MCF 10A (cell line): ENCODE measurements at regions not wholly inside any gene's neighbourhood (a gene's known extent, or its start where the extent isn't known, plus 50 kb on each side); places are given as distances from the start of the nearest gene placed in this dataset.

Experiments used
- BruUV-seq: library from RNA; stranded (reverse); fragments of 400-500 nt; replicated peaks from 2 replicates; lab custom pipeline; 2021; lab: Mats Ljungman, UMichigan
- CTCF ChIA-PET: fragments of 300-600 bp; sonication (Branson Sonifier 250); formaldehyde crosslinking; extraction: SDS; loops from one replicate; lab custom pipeline; 2021; ENCODE audit warnings: antibody characterized with exemption, inconsistent platforms; lab: Yijun Ruan, JAX
- POLR2A ChIA-PET: fragments of 300-600, 350-650 bp; sonication (Branson Sonifier 250); formaldehyde crosslinking; extraction: SDS; loops from one replicate; lab custom pipeline; 2020; ENCODE audit warnings: antibody characterized with exemption, inconsistent platforms; lab: Yijun Ruan, JAX
- DNase-seq: peaks from one replicate; pipeline ENCODE4 v3.0.0-alpha.2; 2018; ENCODE audit not compliant: unreplicated experiment
- H3K27ac Mint-ChIP-seq: one replicate; pipeline ENCODE4 v1.8.0; 2022; ENCODE audit warnings: mild to moderate bottlenecking, low read depth, mixed read lengths; ENCODE audit not compliant: unreplicated experiment
- H3K27me3 Mint-ChIP-seq: one replicate; pipeline ENCODE4 v1.8.0; 2022; ENCODE audit warnings: mixed read lengths; ENCODE audit not compliant: insufficient read depth, unreplicated experiment
- H3K36me3 Mint-ChIP-seq: one replicate; pipeline ENCODE4 v1.8.0; 2022; ENCODE audit warnings: mild to moderate bottlenecking, moderate library complexity, mixed read lengths; ENCODE audit not compliant: insufficient read depth, unreplicated experiment
- H3K4me1 Mint-ChIP-seq: one replicate; pipeline ENCODE4 v1.8.0; 2022; ENCODE audit warnings: mixed read lengths; ENCODE audit not compliant: insufficient read depth, unreplicated experiment
- H3K4me3 Mint-ChIP-seq: one replicate; pipeline ENCODE4 v1.8.0; 2022; ENCODE audit warnings: mild to moderate bottlenecking, moderate library complexity, mixed read lengths; ENCODE audit not compliant: unreplicated experiment
- H3K9me3 Mint-ChIP-seq: one replicate; pipeline ENCODE4 v1.8.0; 2022; ENCODE audit warnings: mixed read lengths; ENCODE audit not compliant: unreplicated experiment
- intact Hi-C: fragments of 100-400 bp; cut with micrococcal nuclease; formaldehyde crosslinking; loops from 2 replicates; pipeline ENCODE4 v1.14.1; 2022
- TF ChIP-seq, protein P1 (sequence below): fragments of 200-600 bp; IDR thresholded peaks from one replicate; pipeline ENCODE4 v1.8.0; 2022; ENCODE audit warnings: antibody characterized with exemption, mild to moderate bottlenecking; ENCODE audit not compliant: unreplicated experiment

DNA sequence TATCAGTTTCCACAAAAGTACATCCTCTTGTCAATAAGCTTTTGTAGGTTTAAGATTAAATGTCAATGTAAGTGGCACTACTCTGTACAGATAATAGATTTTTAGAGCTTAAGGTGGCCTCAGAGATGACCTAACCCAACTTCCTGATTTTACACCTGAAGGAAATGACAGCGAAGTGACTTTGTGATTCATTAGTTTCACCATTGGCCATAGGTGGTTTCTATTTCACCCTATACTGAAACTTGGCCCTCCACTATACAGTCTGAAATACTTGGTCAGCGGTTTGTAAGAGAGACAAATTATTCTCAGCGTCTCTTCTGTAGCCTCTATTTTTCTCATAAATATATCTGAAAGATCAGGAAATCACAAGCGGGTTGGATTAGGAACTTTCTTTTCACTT lies 330.4 kb upstream of the FAM98A start:
- H3K27me3 Mint-ChIP-seq = no peaks in the 10 kb centered on the region

DNA sequence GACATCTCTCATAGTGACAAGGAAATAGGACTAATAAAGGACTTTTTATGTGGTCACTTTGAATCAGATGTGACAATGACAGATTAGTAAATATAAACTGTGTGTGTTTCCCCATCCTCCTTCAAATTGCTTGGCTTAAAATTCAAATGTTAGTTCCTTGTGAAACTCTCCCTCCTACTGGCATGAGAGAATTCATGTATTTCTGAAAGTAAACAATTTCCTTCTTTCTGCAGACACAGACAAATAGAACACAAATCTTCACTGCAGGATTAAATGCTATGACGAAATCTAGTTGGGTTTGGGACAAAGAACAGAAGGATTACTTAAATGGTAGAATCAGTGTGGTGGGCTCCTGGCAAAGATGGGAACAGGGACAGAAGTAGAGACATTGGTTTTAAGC lies 328.7 kb upstream of the FAM98A start:
- POLR2A ChIA-PET = no interaction called here
- Mint-ChIP-seq H3K4me3 (no peak overlapping the region), H3K36me3 (no peaks in the 10 kb centered on the region), H3K4me1 (no peaks in the 10 kb centered on the region), H3K27ac (no peak overlapping the region), H3K9me3 (no peaks in the 10 kb centered on the region), H3K27me3 (no peaks in the 10 kb centered on the region)
- CTCF ChIA-PET = no interaction called here
- no TSS peak for BruUV-seq
- TF ChIP-seq, protein P1, sequence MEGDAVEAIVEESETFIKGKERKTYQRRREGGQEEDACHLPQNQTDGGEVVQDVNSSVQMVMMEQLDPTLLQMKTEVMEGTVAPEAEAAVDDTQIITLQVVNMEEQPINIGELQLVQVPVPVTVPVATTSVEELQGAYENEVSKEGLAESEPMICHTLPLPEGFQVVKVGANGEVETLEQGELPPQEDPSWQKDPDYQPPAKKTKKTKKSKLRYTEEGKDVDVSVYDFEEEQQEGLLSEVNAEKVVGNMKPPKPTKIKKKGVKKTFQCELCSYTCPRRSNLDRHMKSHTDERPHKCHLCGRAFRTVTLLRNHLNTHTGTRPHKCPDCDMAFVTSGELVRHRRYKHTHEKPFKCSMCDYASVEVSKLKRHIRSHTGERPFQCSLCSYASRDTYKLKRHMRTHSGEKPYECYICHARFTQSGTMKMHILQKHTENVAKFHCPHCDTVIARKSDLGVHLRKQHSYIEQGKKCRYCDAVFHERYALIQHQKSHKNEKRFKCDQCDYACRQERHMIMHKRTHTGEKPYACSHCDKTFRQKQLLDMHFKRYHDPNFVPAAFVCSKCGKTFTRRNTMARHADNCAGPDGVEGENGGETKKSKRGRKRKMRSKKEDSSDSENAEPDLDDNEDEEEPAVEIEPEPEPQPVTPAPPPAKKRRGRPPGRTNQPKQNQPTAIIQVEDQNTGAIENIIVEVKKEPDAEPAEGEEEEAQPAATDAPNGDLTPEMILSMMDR = no peak
- DNase-seq = no peak
- intact Hi-C loops = no loop called here

More for the DNA sequence above, 330.4 kb upstream of the FAM98A start:
- Mint-ChIP-seq H3K4me1 (no peaks in the 10 kb centered on the region), H3K36me3 (no peaks in the 10 kb centered on the region), H3K9me3 (no peaks in the 10 kb centered on the region), H3K27ac (no peak overlapping the region), H3K4me3 (no peak overlapping the region)
- no peak for DNase-seq
- no TSS peak for BruUV-seq
- intact Hi-C loops = no loop called here
- ChIA-PET CTCF (interaction anchor here (0.6 kb wide), 1 partner anchor 10 kb away, joined by 3 read pairs; no protein-coding TSS in a partner anchor), POLR2A (no interaction called here)
- TF ChIP-seq, protein P1 = no peak

DNA sequence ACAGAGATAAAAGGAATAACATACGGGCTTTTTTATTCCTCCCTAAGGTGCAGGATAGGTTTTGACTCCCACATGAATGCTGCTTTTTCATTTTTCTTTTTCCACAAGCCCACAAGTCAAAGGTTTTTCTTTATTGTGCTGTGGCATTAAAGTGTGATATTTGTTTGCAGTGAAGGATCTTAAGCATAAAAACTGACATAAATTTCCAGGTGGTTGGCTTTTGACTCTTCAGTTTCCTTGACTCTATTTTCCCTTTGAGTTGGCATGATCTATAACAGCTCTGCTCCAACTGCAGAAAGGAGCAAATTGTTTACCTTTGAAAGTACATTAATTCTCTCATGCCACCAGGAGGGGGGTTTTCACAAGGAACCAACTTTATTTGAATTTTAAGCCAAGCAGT lies 326.2 kb upstream of the FAM98A start:
- no peak for DNase-seq
- H3K27ac Mint-ChIP-seq = no peak overlapping the region
- no peaks in the 10 kb centered on the region for H3K9me3 Mint-ChIP-seq
- TF ChIP-seq, protein P1 = no peak
- POLR2A ChIA-PET = no interaction called here
- no peaks in the 10 kb centered on the region for H3K27me3 Mint-ChIP-seq
- H3K4me3 Mint-ChIP-seq = no peak overlapping the region
- CTCF ChIA-PET = no interaction called here
- H3K36me3 Mint-ChIP-seq = no peaks in the 10 kb centered on the region
- no peaks in the 10 kb centered on the region for H3K4me1 Mint-ChIP-seq
- intact Hi-C loops = no loop called here
- no TSS peak for BruUV-seq

DNA sequence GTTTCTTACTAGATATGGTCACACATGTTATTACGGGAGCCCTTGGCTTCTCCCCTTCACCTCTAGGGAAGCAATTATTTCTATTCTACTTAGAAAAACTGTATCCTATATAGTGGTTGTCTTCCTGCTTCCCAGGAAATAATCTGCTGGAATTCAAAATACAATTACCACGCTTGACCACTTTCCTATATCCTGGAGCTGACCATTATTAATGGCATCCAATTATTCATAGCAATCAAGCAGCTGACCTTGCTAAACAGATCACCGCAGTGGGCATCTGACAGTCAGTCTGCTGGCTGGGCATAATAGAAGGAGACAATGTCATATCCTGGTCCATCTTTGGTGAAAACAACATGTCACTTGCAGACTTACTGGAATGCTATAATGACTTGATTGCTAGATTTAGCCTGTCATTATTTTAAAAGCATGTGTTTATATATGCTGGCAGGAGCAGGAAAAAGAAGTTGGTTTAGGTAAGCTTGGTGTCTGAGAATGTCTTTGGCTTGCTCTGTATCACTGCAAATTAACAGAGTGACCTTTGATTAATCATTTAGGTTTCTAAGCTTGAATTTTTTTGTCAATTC lies 325.6 kb upstream of the FAM98A start:
- H3K27me3 Mint-ChIP-seq = no peaks in the 10 kb centered on the region
- POLR2A ChIA-PET = no interaction called here
- DNase-seq = no peak
- no TSS peak for BruUV-seq
- no peak overlapping the region for H3K27ac Mint-ChIP-seq
- CTCF ChIA-PET = interaction anchor here (0.7 kb wide), 1 partner anchor 9 kb away, joined by 3 read pairs; no protein-coding TSS in a partner anchor
- H3K4me3 Mint-ChIP-seq = no peak overlapping the region
- no peaks in the 10 kb centered on the region for H3K4me1 Mint-ChIP-seq
- TF ChIP-seq, protein P1 = no peak
- H3K9me3 Mint-ChIP-seq = no peaks in the 10 kb centered on the region
- intact Hi-C loops = no loop called here
- no peaks in the 10 kb centered on the region for H3K36me3 Mint-ChIP-seq
